Motor neuron (in vitro differentiated cells): ENCODE measurements at regions not wholly inside any gene's neighbourhood (a gene's known extent, or its start where the extent isn't known, plus 50 kb on each side); places are given as distances from the start of the nearest gene placed in this dataset.
A peak's percentile ranks its signal among the peaks of the same experiment; 100 is the strongest.

Experiments used
- ATAC-seq, 8 experiments: fragments of 200-7000 bp; cut with Tn5 transposase; replicated peaks in 6 of 8; 2 replicates each; pipeline ENCODE4 v1.8.0; 2021; ENCODE audit warnings: mild to moderate bottlenecking in 8 of 8, moderate library complexity in 8 of 8
- H3K27ac ChIP-seq, 2 donors: fragments of 250-450 bp; sonication (Bioruptor Pico); 2 replicates each; pipeline ENCODE4 v1.9.0; 2021; ENCODE audit warnings: antibody characterized with exemption in 2 of 2, mild to moderate bottlenecking in 2 of 2, moderate library complexity in 1 of 2
- H3K4me1 ChIP-seq, 2 donors: fragments of 250-450 bp; sonication (Bioruptor Pico); replicated peaks in 1 of 2; 2 replicates each; pipeline ENCODE4 v1.6.1; 2021; ENCODE audit warnings: antibody characterized with exemption in 2 of 2, mild to moderate bottlenecking in 2 of 2, moderate library complexity in 1 of 2
- H3K4me3 ChIP-seq, 5 donors: fragments of 250-450 bp; sonication (Bioruptor Pico); 2 replicates each; pipeline ENCODE4 v1.9.0; 2021; ENCODE audit warnings: antibody characterized with exemption in 5 of 5, mild to moderate bottlenecking in 5 of 5, moderate library complexity in 4 of 5
- WGBS, 10 experiments: fragments of 450-650 bp; shearing (Covaris generic); methylation state at CpG; one replicate each; pipeline ENCODE4 v1.0.0; 2022; 5-methylcytosine and 5-hydroxymethylcytosine counted together
- in situ Hi-C, 9 experiments: fragments of 400-800 bp; cut with MboI; loops; one replicate each; pipeline ENCODE4 v1.15.0; 2021; ENCODE audit warnings: low sequenced_read_pairs in 9 of 9, low pct_unique_long_range_greater_than_20kb in 2 of 9; ENCODE audit not compliant: unreplicated experiment in 9 of 9

DNA sequence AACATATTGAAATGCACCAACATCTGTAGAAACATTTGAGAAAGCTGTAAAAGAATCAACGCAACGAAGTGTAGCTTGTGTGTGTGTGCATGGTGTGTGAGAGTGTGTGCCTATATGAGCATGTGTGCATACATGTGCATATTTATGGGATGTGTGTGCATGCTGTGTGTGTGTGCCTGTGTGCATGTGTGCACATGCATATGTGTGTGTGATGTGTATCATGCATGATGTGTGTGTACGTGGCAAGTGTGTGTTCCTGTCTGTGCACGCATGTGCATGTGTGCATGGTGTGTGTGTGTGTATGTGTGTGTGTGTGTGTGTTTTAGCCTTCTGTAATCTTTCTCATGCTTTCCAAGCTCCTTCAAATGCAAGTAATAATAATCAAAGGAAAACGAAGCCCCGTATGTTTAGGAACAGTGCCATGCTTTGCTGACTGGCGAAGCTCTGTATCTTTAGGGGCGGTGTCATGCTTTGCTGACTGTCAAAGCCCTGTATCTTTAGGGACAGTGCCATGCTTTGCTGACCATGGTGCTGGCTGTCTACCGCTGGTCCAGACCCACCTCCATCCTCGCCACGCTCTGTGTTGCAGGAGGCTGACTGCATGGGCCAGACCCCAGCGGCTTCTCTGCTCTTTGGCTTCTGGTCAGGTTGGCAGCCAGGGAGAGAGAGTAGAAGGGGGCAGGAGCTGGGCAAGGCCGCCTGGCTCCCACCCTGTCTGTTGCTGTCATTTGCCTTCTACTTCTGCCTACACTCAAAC lies 129.2 kb downstream of the ASB1 start:
- in situ Hi-C loops, result no loop called here
- WGBS, 10 experiments, result 39 to 95% (median 85%) methylated on average over 2 to 7 of the region's 13 CpGs; no CpG with 5 or more reads in 1 of the 10 experiments
- Histone ChIP-seq H3K27ac (no peak overlapping the region), H3K4me1 (no peaks in the 10 kb centered on the region), H3K4me3 (no peak overlapping the region)
- ATAC-seq, result no peak

DNA sequence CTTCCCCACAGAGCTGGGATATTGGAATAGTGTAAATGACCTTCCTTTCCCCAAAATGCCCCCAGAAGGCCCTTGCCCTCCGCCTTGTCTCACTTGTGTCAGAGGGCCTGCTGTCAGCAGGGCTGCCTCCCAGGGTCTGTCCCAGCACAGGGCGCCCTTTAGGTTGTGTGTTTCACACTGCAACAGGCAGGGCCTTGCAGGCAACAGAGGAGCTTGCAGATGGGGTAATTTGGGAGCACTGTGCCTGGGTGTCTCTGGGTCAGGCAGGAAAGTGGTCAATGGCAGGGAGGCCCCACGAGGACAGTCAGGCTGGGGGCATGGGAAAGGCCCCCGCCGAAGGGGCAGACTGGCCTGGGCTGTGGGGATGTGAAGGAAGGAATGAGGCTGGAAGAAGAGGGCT lies 130.7 kb downstream of the ASB1 start:
- no peaks in the 10 kb centered on the region for H3K4me1 ChIP-seq
- 60 to 83% (median 80%) methylated on average over 1 to 4 of the region's 5 CpGs; no CpG with 5 or more reads in 4 of the 10 experiments for WGBS, 10 experiments
- no peak overlapping the region for H3K4me3 ChIP-seq
- in situ Hi-C loops, result no loop called here
- no peak overlapping the region for H3K27ac ChIP-seq
- ATAC-seq, result no peak

DNA sequence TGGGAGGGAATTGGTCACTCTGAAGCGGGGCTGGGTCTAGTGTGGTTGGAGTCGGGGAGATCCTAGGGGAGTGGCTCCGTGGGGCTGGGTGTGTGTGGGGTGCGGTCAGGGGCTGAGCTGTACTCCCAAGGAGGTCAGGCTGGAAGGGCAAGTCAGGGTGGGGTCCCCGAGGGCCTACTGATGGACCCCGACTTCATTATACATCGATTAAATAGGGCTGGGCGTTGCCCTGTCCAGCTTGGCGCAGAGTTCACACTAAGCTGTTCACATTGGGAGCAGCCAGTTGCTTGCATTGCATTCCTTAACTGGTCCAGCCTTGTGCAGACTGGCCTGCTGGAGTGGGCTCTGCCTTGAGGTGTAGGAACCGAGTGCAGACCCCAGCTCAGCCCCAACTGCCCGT lies 131.2 kb downstream of the ASB1 start:
- no peaks in the 10 kb centered on the region for H3K4me1 ChIP-seq
- WGBS, 10 experiments, result 50 to 100% methylated on average over 1 to 2 of the region's 11 CpGs; no CpG with 5 or more reads in 8 of the 10 experiments
- H3K4me3 ChIP-seq, result no peak overlapping the region
- no peak overlapping the region for H3K27ac ChIP-seq
- in situ Hi-C loops, result no loop called here
- peak in 3 of 8 experiments; percentile 13 to 89 (median 38) for ATAC-seq

DNA sequence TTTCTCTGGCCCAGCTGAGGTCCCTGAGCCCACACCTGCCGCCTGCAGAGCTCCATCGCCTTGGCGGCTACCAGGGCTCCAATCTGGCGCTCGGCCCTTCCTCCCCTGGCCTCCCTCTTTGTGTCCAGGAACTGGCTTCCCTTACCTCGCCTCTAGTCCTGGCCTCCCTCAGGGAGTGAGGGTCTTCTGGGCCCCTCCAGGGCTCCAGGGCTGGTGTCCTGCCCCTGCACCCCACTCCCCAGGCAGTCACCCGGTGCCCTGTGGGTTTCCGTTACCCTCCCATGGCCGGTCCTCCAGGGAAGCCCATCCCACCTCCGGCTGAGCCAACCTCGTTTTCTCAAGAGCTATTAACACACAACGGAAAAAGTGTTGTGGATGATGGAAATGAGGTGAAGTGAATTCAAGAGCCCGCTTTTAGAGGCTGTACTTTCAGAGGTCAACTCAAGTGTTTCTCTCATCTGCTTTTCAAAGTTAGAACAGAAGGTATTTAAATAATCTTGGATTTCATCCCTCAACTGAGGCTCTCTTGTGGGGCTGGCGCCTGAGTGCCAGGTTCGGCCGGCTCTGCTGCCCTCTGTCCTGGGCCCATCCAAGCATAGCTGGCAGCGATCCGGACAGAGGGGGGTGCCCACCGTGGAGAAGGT lies 131.9 kb downstream of the ASB1 start:
- ATAC-seq, result no peak
- H3K27ac ChIP-seq, result no peak overlapping the region
- in situ Hi-C loops, result no loop called here
- H3K4me3 ChIP-seq, result no peak overlapping the region
- no peaks in the 10 kb centered on the region for H3K4me1 ChIP-seq
- WGBS, 10 experiments, result 80 to 93% (median 86%) methylated on average over 2 to 7 of the region's 19 CpGs; no CpG with 5 or more reads in 6 of the 10 experiments

DNA sequence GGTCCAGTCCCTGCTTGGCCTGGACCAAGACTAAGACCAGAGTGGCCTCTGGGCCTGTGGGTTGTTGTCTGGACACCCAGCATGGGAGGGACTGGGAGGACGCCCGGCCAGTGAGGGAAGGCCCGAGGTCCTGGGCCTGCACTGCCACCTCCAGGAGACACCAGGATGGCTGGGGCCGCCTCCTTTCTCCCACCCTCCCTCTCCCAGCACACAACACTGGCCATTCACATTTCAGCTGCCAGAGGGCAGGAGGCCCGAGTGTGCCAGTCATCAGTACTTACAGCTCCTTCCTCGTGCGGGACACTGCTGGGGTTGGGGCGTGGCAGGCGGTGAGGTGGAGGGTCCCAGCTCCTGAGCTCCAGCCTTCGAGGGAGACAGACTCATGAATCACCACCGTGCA lies 133.5 kb downstream of the ASB1 start:
- Histone ChIP-seq H3K4me1 (no peaks in the 10 kb centered on the region), H3K27ac (no peak overlapping the region), H3K4me3 (no peak overlapping the region)
- 68 to 80% methylated on average over 2 to 7 of the region's 11 CpGs; no CpG with 5 or more reads in 8 of the 10 experiments for WGBS, 10 experiments
- in situ Hi-C loops, result no loop called here
- ATAC-seq, result peak in 1 of 8 experiments; percentile 55

DNA sequence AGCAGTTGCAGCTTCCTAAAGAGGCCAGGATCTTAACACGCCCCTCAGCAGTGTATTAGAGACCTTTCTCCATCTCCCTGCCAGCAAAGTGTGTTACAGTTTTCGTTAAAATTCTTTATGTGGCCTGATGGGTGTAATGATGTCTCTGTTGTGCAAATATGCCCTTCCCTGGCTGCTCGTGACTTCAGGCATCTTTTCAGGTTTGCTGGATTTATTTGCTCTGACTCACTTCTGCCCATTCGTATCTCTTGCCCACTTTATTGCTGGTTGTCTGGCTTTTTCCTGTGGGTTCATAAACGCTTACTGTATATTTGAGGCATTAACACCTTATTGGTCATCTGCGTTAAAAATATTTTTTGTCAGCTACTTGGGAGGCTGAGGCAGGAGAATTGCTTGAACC lies 134.5 kb downstream of the ASB1 start:
- no peak overlapping the region for H3K27ac ChIP-seq
- no peak overlapping the region for H3K4me3 ChIP-seq
- 40 to 85% (median 63%) methylated on average over 1 to 5 of the region's 6 CpGs; no CpG with 5 or more reads in 4 of the 10 experiments for WGBS, 10 experiments
- peak in 2 of 8 experiments; percentile 34 to 47 for ATAC-seq
- in situ Hi-C loops, result no loop called here
- H3K4me1 ChIP-seq, result no peaks in the 10 kb centered on the region

DNA sequence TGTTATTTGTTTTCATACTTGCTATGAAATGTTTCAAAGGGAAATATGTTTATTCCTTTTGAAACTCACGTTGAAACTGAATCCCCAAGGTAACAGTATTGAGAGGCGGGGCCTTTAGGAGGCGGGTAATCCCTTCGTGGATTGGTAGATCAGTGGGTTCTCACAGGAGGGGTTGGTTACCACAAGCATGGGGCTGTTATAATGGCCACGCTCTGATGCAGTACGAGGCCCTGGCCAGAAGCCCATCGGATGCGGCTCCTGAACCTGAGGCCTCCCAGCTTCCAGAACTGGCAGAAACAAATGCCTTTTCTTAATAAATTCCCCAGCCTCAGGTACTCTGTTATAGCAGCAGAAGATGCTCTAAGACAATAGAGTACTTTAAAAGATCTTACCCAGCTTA lies 135.7 kb downstream of the ASB1 start:
- Histone ChIP-seq H3K4me1 (no peaks in the 10 kb centered on the region), H3K27ac (no peak overlapping the region), H3K4me3 (no peak overlapping the region)
- no peak for ATAC-seq
- in situ Hi-C loops, result no loop called here
- 41 to 88% (median 73%) methylated on average over 2 to 8 of the region's 8 CpGs; no CpG with 5 or more reads in 1 of the 10 experiments for WGBS, 10 experiments

DNA sequence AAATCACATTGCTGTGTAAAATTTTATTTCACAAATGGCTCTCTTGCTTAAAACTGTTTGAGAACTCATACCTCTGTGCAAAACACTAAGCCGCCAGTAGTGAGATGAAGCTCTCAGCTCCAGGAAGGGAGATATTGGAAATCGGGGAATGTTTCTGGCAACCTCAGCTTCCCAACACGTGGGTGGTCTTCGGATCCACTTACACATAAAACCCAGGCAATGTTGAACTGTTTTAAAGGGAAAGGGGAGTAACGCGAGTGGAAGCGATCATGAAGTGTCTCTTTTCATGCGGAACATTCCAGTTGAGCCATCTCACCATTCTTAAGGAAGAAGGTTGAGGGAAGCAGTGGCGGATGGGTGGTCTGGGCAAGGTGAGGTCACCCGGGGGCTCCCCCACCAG lies 136.8 kb downstream of the ASB1 start:
- Histone ChIP-seq H3K4me1 (no peaks in the 10 kb centered on the region), H3K4me3 (no peak overlapping the region), H3K27ac (no peak overlapping the region)
- no peak for ATAC-seq
- in situ Hi-C loops, result no loop called here
- 40 to 100% (median 86%) methylated on average over 1 to 8 of the region's 10 CpGs; no CpG with 5 or more reads in 2 of the 10 experiments for WGBS, 10 experiments

DNA sequence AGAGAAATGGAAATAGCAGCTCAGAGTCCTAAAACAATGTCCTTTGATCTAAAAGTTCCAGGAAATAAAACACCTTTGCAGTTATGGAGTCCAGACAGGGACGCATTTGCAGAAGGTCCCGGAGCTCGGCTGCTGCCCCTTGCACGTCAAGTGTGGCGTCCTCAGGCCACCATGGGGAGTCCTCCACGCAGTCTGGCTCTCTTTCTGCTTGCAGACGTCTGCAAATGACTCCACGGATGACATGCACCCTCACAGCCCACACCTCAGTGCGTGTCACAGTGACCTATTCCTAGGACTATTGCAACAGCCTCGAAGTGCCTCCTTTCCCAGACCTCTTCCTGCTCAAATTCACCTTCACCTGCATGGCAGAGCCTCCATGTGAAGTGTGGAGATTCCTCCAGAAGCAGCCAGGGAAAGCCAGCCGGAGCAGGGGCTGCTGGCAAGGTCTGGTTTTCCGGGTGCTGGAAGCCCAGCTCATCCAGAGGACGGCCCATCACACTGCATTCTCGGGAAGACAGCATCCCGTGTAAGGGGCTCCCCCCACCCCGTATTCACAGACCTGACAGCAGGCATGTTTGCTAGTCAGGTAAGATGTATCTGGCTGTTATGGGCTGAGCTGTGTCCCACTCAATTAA lies 137.7 kb downstream of the ASB1 start:
- in situ Hi-C loops, result no loop called here
- H3K27ac ChIP-seq, result no peak overlapping the region
- WGBS, 10 experiments, result 60 to 87% (median 82%) methylated on average over 1 to 8 of the region's 16 CpGs; no CpG with 5 or more reads in 6 of the 10 experiments
- no peak for ATAC-seq
- H3K4me3 ChIP-seq, result no peak overlapping the region
- no peaks in the 10 kb centered on the region for H3K4me1 ChIP-seq

DNA sequence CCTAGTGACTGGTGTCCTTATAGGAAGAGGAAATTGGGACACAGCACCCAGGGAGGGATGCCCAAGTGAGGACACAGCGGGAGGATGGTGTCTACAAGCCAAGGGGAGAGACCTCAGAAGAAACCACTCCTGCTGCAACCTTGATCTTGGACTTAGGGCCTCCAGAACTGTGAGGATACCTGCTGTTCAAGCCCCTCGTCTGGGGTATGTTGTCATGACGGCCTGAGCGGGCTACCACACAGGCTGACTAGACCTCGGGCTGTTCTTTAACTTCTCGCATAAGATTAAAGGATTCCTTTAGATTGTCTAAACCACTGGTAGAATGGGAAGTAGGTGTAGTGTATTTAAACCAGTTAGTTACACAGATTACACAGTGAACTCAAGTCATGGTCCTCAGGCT lies 138.3 kb downstream of the ASB1 start:
- H3K4me1 ChIP-seq, result no peaks in the 10 kb centered on the region
- no peak overlapping the region for H3K27ac ChIP-seq
- 73 to 90% (median 84%) methylated on average over 1 to 6 of the region's 6 CpGs; no CpG with 5 or more reads in 6 of the 10 experiments for WGBS, 10 experiments
- in situ Hi-C loops, result no loop called here
- ATAC-seq, result no peak
- H3K4me3 ChIP-seq, result no peak overlapping the region

DNA sequence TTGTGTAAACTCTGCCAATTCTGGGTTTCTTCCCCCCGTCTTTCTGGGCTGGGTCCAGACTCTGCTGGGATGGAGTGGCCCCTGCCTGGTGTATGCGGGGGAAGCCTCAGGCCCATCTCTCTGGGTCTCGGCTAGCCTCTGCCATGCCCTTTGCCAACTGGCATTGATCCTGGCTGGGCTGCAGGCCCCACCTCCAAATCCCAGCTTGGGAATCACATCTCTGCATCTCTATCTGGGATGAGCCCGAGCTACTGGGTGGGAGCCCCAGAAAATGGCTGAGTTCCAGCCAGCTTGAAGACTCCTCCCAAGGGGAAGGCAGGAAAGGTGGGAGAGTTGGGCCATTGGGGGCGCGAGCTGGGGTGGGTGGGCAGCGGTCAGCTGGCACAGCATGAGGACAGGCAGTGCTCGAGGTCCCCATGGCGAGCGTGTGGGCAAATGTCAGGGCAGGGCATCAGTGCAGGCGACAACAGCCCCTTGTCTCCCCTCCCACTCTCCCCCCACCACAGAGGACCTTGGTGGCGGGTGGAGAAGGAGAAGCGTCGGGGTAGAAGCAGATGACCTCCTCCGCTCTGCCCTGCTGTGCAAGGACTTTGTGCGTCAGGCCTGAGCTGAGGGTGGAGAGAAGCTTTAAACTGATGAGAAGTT lies 139.4 kb downstream of the ASB1 start:
- no peaks in the 10 kb centered on the region for H3K4me1 ChIP-seq
- no peak overlapping the region for H3K27ac ChIP-seq
- WGBS, 10 experiments, result 67 to 100% (median 80%) methylated on average over 1 to 2 of the region's 16 CpGs; no CpG with 5 or more reads in 5 of the 10 experiments
- in situ Hi-C loops, result no loop called here
- no peak for ATAC-seq
- H3K4me3 ChIP-seq, result no peak overlapping the region

DNA sequence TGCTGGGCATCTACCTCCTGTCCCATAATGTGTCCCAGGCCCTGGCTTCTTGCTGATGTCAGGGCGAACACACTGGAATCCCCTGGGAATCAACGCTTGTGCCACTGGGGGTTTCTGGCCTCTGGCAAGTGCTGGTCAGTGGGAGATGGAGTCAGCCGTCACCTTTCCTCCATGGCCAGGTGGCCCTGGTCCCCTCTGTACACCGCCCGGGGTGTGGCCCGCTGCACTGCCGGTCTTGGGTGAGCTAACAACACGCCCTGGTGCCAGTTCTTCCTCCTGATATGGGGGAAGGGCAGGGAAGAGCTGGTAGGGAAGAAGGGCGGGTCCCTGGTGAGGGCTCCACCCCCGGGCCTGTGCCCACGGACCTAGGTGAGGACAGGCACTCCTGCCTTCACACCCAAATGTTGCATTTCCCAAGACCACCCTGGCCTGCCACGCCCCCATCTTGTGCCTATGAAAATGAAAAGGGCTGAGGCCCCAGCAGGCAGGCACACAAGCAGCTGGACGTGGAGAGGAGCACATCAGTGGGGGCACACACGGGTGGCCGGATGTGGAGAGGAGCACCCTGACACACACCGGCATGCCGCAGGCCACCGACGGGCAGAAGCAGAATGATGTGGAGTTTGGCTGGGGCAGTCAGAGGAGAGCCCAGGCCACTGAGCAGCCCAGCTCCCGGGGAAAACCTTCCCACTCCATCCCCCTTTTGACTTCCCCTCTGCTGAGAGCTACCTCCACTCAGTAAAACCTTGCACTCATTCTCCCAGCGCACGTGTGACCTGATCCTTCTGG lies 140.5 kb downstream of the ASB1 start:
- Histone ChIP-seq H3K4me3 (no peak overlapping the region), H3K4me1 (peaks cover 0 to under 1% of the 10 kb centered on the region in 2 donors), H3K27ac (no peak overlapping the region)
- no peak for ATAC-seq
- in situ Hi-C loops, result no loop called here
- 63 to 87% (median 74%) methylated on average over 4 to 8 of the region's 22 CpGs; no CpG with 5 or more reads in 6 of the 10 experiments for WGBS, 10 experiments
